ENCODE measurements at regions not wholly inside any gene's neighbourhood (a gene's known extent, or its start where the extent isn't known, plus 50 kb on each side); places are given as distances from the start of the nearest gene placed in this dataset.

DNA sequence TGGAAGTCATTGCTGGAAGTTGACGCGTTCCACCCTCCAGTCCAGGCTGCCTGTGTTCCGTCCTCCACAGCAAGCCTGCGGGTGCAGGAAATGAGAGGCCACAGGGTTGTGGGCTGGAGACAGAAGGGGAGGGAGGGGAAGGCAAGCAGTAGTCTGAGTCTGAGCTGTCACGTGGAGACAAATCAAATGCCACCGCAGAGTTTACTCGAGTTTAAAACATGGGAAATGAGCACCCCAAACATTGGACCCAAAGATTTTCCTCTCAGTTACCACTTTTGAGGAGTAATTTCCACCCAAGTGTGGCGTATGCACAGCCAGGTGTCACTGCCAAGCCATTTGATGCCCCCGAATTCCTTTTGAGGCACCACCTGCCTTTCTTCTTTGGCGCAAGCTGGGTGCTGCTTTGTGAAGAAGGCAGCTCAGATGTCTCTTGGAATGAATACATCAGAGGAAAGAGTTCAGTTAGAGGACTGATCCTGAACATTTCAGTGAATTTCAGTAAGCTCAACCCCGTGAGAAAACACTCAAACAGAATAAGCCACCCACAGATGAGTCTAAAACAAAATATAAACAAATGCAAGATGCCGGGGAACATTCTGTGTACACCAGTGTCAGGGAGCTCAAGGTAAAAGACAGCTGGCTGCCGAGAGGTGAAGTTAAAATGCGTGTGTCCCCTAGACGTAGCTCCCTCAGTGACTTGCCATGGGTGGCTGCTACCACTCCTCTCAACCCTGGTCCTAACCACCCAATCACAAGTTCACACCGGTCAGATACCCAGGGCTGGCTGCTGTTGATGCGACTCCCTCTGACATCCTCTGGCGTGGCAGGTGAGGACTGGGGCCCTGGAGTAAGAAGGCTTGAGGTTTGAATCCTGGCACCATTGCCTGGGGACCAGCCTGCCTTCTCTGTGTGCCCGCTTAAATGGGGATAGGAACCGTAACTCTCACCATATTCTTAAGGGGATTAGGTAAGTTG lies 203.8 kb downstream of the UACA start:
- intact Hi-C loops (cut with micrococcal nuclease; ENCODE audit: unreplicated experiment) = no loop called here
- Histone ChIP-seq H3K4me3 (ENCODE audit: low read depth, low read length, poor library complexity, severe bottlenecking) (no peak overlapping the region), H3K9me3 (ENCODE audit: low read depth, low read length, poor library complexity, severe bottlenecking) (no peaks in the 10 kb centered on the region), H3K27me3 (replicated peaks; ENCODE audit: insufficient read depth, low read depth, low read length, poor library complexity) (no peaks in the 10 kb centered on the region), H3K27ac (ENCODE audit: low read depth, low read length, poor library complexity, severe bottlenecking) (no peak overlapping the region), H3K4me1 (ENCODE audit: insufficient read depth, low read length, poor library complexity, severe bottlenecking) (peaks cover 5% of the 10 kb centered on the region), H3K36me3 (ENCODE audit: insufficient read depth, low read length, poor library complexity, severe bottlenecking) (no peaks in the 10 kb centered on the region)
- BruUV-seq (replicated peaks) = no TSS peak
- ChIA-PET CTCF (interaction anchor here (1.2 kb wide), 1 partner anchor 9 kb away, joined by 5 read pairs; no protein-coding TSS in a partner anchor), POLR2A (ENCODE audit: low non-redundant PET) (interaction anchor here (0.6 kb wide), 1 partner anchor 827 kb away, joined by 4 read pairs; no protein-coding TSS in a partner anchor)
- DNase-seq (ENCODE audit: low spot score) = peak; percentile 20
- TF ChIP-seq, protein P1, sequence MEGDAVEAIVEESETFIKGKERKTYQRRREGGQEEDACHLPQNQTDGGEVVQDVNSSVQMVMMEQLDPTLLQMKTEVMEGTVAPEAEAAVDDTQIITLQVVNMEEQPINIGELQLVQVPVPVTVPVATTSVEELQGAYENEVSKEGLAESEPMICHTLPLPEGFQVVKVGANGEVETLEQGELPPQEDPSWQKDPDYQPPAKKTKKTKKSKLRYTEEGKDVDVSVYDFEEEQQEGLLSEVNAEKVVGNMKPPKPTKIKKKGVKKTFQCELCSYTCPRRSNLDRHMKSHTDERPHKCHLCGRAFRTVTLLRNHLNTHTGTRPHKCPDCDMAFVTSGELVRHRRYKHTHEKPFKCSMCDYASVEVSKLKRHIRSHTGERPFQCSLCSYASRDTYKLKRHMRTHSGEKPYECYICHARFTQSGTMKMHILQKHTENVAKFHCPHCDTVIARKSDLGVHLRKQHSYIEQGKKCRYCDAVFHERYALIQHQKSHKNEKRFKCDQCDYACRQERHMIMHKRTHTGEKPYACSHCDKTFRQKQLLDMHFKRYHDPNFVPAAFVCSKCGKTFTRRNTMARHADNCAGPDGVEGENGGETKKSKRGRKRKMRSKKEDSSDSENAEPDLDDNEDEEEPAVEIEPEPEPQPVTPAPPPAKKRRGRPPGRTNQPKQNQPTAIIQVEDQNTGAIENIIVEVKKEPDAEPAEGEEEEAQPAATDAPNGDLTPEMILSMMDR (conservative IDR thresholded peaks at IDR 0.05; ENCODE audit: low read depth, low read length) = no peak
- TF ChIP-seq EZH2 (IDR thresholded peaks at IDR 0.05; ENCODE audit: borderline replicate concordance, low read depth, low read length, poor library complexity, severe bottlenecking) = no peak

DNA sequence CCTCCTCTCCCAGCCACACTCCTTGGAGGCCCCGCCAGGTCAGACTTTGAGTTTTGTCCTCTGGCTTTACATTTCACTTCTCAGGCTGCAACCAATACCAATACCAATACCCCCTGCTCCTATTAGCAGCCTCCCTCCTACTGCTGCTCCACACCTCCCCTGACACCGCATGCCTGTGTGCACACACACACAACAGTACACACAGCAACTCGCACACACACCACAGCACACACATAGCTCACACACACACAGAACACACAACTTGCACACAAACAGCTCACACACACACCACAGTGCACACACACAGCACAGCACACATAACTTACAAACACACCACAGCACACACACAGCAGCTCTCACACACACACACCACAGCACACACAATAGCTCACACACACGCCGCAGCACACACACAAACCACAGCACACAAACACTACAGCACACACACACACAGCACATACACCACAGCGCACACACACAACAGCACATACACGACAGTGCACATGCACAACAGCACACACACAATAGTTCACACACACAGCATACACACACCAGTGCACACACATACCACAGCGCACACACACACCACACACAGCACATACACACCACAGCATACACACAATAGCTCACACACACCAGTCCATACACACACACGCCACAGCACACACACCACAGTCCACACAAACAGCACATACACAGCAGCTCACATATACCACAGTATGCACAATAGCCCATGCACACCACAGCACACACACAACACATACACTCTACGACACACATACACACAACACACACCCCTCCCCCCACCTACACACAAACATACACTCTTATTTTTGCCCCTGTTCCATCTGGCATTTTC lies 204.7 kb downstream of the UACA start:
- intact Hi-C loops (cut with micrococcal nuclease; ENCODE audit: unreplicated experiment) = no loop called here
- H3K27me3 ChIP-seq (replicated peaks; ENCODE audit: insufficient read depth, low read depth, low read length, poor library complexity) = no peaks in the 10 kb centered on the region
- no peak for DNase-seq (ENCODE audit: low spot score)

More for the DNA sequence above, 204.7 kb downstream of the UACA start:
- CTCF ChIA-PET = interaction anchor here (0.5 to 1.2 kb wide), 2 partner anchors 10 to 17 kb away, joined by 4 to 5 read pairs; no protein-coding TSS in a partner anchor
- TF ChIP-seq, protein P1 (conservative IDR thresholded peaks at IDR 0.05; ENCODE audit: low read depth, low read length) = no peak
- no peak for TF ChIP-seq EZH2 (IDR thresholded peaks at IDR 0.05; ENCODE audit: borderline replicate concordance, low read depth, low read length, poor library complexity, severe bottlenecking)
- Histone ChIP-seq H3K4me3 (ENCODE audit: low read depth, low read length, poor library complexity, severe bottlenecking) (no peak overlapping the region), H3K27ac (ENCODE audit: low read depth, low read length, poor library complexity, severe bottlenecking) (no peak overlapping the region), H3K9me3 (ENCODE audit: low read depth, low read length, poor library complexity, severe bottlenecking) (no peaks in the 10 kb centered on the region), H3K4me1 (ENCODE audit: insufficient read depth, low read length, poor library complexity, severe bottlenecking) (peaks cover 5% of the 10 kb centered on the region), H3K36me3 (ENCODE audit: insufficient read depth, low read length, poor library complexity, severe bottlenecking) (no peaks in the 10 kb centered on the region)
- POLR2A ChIA-PET (ENCODE audit: low non-redundant PET) = no interaction called here
- BruUV-seq (replicated peaks) = no TSS peak

Measured in A673 (cell line).